Vagina (tissue), 2 donors: ENCODE measurements at regions not wholly inside any gene's neighbourhood (a gene's known extent, or its start where the extent isn't known, plus 50 kb on each side); places are given as distances from the start of the nearest gene placed in this dataset.

ENCODE experiments used
- POLR2A ChIP-seq, 2 donors: fragments of 450-650 bp; IDR thresholded peaks; one replicate each; pipeline ENCODE4 v1.6.1; 2017; ENCODE audit warnings: antibody characterized with exemption in 2 of 2, mild to moderate bottlenecking in 2 of 2, moderate library complexity in 2 of 2
- TF ChIP-seq, protein P1 (sequence below), 3 experiments: fragments of 450-650 bp in 2 of 3; fragments of 200-600 bp in 1 of 3; sonication (generic) in 1 of 3; IDR thresholded peaks; one replicate each; pipeline ENCODE4 v1.5.1; 2017 to 2019; ENCODE audit warnings: antibody characterized with exemption in 3 of 3, mild to moderate bottlenecking in 2 of 3, moderate library complexity in 2 of 3

DNA sequence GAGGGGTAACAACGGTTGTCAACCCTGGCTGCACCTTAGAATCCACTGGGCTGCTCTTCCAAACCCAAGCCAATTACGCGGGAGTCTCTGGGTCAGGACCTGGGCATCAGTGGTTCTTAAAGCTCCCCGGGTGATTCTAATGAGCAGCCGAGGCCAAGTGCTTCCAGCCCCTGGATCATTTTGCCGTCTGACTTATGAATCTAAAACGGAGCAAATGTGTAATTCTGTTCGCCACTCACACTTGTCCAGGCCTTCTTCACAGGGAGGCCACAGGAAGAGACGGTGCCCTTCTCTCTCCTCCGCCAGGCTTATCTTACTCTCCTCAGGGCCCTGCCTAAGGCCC lies 78.5 kb downstream of the MCFD2 start:
- TF ChIP-seq, protein P1, sequence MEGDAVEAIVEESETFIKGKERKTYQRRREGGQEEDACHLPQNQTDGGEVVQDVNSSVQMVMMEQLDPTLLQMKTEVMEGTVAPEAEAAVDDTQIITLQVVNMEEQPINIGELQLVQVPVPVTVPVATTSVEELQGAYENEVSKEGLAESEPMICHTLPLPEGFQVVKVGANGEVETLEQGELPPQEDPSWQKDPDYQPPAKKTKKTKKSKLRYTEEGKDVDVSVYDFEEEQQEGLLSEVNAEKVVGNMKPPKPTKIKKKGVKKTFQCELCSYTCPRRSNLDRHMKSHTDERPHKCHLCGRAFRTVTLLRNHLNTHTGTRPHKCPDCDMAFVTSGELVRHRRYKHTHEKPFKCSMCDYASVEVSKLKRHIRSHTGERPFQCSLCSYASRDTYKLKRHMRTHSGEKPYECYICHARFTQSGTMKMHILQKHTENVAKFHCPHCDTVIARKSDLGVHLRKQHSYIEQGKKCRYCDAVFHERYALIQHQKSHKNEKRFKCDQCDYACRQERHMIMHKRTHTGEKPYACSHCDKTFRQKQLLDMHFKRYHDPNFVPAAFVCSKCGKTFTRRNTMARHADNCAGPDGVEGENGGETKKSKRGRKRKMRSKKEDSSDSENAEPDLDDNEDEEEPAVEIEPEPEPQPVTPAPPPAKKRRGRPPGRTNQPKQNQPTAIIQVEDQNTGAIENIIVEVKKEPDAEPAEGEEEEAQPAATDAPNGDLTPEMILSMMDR (IDR thresholded peaks at IDR 0.05), result no peak
- TF ChIP-seq POLR2A (IDR thresholded peaks at IDR 0.05), result no peak
